Ishikawa (cell line): ENCODE measurements at regions not wholly inside any gene's neighbourhood (a gene's known extent, or its start where the extent isn't known, plus 50 kb on each side); places are given as distances from the start of the nearest gene placed in this dataset.

Source experiments
- TAF1 ChIP-seq: IDR thresholded peaks from 2 replicates; pipeline ENCODE4 v1.6.1; 2012; ENCODE audit warnings: low read depth, mild to moderate bottlenecking
- TEAD4 ChIP-seq: IDR thresholded peaks from 2 replicates; pipeline ENCODE4 v1.6.1; 2012

DNA sequence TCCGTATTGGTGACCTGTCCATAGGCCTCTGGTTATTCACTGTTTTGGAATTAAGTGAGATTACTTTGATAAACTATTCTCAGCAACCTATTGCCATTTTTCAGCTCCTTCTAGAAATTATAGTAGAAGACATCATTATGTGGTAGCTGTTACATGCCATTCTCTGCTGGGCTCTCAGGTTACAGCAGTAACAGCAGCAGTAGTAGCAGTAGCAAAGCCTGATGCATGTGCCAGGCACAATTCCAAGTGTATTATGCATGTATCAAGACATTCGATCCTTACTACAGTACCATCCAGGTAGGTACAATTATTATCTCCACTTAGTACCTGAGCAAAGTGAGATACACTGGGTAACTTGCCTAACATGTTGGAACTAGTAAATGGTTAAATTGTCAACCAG, 74.3 kb downstream of the RPS12 start:
- no peak for TF ChIP-seq TAF1
- TF ChIP-seq TEAD4 = no peak
